ENCODE measurements at regions not wholly inside any gene's neighbourhood (a gene's known extent, or its start where the extent isn't known, plus 50 kb on each side); places are given as distances from the start of the nearest gene placed in this dataset.

GRCh38 chr2:21571686-21572085 is 447.9 kb downstream of the TDRD15 start:
- no peak for DNase-seq (ENCODE audit: low spot score)
- TF ChIP-seq, protein P1, sequence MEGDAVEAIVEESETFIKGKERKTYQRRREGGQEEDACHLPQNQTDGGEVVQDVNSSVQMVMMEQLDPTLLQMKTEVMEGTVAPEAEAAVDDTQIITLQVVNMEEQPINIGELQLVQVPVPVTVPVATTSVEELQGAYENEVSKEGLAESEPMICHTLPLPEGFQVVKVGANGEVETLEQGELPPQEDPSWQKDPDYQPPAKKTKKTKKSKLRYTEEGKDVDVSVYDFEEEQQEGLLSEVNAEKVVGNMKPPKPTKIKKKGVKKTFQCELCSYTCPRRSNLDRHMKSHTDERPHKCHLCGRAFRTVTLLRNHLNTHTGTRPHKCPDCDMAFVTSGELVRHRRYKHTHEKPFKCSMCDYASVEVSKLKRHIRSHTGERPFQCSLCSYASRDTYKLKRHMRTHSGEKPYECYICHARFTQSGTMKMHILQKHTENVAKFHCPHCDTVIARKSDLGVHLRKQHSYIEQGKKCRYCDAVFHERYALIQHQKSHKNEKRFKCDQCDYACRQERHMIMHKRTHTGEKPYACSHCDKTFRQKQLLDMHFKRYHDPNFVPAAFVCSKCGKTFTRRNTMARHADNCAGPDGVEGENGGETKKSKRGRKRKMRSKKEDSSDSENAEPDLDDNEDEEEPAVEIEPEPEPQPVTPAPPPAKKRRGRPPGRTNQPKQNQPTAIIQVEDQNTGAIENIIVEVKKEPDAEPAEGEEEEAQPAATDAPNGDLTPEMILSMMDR (IDR thresholded peaks at IDR 0.05) = no peak
- ATAC-seq (ENCODE audit: low FRiP score) = no peak

- no peak for ATAC-seq (ENCODE audit: low FRiP score)
- no peak for DNase-seq (ENCODE audit: low spot score)
- TF ChIP-seq, protein P1 (IDR thresholded peaks at IDR 0.05) = no peak
Observed at GRCh38 chr2:21580391-21580790, 456.6 kb downstream of the TDRD15 start.

- no peak for ATAC-seq (ENCODE audit: low FRiP score)
- TF ChIP-seq, protein P1 (IDR thresholded peaks at IDR 0.05) = no peak
- no peak for DNase-seq (ENCODE audit: low spot score)
Observed at GRCh38 chr2:21585881-21586280, 462.1 kb downstream of the TDRD15 start.

DNA sequence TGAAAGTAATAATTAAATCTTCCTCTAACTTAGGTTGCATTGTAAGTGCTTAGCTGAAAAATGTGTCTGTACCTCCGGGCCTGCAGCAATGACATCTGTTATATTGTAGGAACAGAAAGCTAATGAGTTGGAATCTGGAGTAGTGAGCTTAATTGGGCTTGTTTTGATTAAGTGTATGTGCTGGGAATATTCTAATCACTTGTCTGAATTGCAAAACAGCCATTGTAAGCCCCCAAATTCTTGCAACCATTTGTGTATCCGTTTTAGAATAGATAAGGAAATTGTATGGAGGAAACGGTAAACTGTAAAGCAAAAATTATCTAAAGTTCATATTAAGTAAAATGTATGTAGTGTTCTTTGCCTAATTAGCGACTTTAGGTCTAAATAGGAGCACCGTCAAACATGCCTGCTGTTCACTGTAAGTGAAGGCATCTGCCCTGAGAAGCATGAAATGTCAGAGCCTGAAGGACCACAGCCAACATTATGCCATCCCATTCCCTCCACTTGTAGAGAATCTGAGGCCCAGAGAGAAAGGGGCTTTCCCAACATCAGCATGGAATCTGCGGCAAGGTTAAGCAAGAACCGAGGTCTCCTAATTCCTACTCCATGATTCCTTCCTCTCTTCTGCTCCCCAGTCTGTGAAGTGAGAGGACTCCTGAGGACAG is 466.4 kb downstream of the TDRD15 start:
- no peak for ATAC-seq (ENCODE audit: low FRiP score)
- TF ChIP-seq, protein P1 (IDR thresholded peaks at IDR 0.05) = no peak
- no peak for DNase-seq (ENCODE audit: low spot score)

GRCh38 chr2:21591926-21592325 is 468.2 kb downstream of the TDRD15 start:
- TF ChIP-seq, protein P1 (IDR thresholded peaks at IDR 0.05) = no peak
- ATAC-seq (ENCODE audit: low FRiP score) (no peak), DNase-seq (ENCODE audit: low spot score) (no peak)

GRCh38 chr2:21599417-21599816 is 475.6 kb downstream of the TDRD15 start:
- TF ChIP-seq, protein P1 (IDR thresholded peaks at IDR 0.05) = no peak
- ATAC-seq (ENCODE audit: low FRiP score) = no peak
- DNase-seq (ENCODE audit: low spot score) = no peak

- no peak for DNase-seq (ENCODE audit: low spot score)
- TF ChIP-seq, protein P1 (IDR thresholded peaks at IDR 0.05) = no peak
- ATAC-seq (ENCODE audit: low FRiP score) = no peak
Observed at GRCh38 chr2:21602789-21603188, 479.0 kb downstream of the TDRD15 start.

All from omental fat pad (tissue), 3 donors.